IPS DF 4.7 (cell line): ENCODE measurements at regions not wholly inside any gene's neighbourhood (a gene's known extent, or its start where the extent isn't known, plus 50 kb on each side); places are given as distances from the start of the nearest gene placed in this dataset.

ENCODE experiments used
- DNase-seq: peaks from one replicate; pipeline ENCODE4 v3.0.0-alpha.2; 2013; ENCODE audit warnings: low spot score; ENCODE audit errors: extremely low read depth

GRCh38 chr4:37068580-37068979, 176.0 kb upstream of the NWD2 start:
- peak; percentile 38 for DNase-seq

DNA sequence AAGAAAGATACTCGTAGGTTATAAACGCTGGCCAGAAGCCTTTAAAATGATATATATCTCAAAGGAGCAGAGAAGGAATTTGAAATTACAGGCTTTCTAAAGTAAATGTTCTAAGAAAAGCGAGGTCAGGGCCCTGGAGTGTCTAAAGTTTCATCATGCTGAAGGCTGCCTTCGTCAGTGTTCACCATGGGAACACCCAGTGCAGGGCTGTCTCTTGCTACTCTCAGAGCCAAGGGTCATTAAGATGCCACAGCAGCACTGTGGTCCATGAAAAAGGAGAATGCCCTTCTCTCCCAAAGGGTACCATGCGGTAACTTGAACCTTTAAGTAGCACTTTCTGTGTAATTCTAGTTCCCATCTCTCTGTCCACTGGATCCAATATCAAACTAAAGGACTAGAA, 174.5 kb upstream of the NWD2 start:
- DNase-seq = no peak

DNA sequence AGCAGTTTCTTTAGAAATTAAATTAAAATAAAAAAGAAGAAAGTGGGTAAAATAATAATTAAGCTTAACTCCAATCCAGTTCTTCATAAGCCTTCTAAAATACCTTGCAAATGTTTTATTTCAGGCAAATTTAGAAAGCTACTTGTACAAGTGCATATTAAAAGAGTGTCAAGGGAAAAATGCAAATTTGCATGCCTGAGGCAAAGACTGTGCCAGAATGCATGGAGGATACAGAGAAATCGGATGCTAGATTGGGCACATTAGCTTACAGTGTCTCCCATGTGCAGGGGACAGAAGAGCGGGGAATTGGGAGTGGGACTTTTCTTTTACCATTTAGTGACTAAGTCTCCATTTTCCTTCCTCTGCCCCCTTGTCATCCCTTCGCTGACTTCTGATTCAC, 173.0 kb upstream of the NWD2 start:
- DNase-seq = no peak

GRCh38 chr4:37073226-37073840, 171.2 kb upstream of the NWD2 start:
- no peak for DNase-seq

DNA sequence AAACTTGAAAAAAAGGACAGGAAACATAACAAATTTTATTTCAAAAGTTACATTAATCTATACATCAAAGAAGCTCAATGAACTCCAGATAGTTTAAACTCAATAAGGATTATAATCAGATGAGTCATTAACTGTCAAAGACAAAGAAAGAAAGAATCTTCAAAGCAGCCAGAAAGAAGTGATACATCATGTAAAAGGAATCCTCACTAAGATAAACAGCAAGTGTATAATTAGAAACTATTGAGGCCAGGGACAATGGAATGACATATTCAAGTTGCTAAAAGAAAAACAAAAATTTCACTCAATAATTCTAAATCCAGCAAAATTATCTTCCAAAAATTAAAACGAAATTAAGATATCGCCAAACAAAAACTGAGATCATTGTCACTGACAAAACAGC, 161.6 kb upstream of the NWD2 start:
- DNase-seq = no peak

DNA sequence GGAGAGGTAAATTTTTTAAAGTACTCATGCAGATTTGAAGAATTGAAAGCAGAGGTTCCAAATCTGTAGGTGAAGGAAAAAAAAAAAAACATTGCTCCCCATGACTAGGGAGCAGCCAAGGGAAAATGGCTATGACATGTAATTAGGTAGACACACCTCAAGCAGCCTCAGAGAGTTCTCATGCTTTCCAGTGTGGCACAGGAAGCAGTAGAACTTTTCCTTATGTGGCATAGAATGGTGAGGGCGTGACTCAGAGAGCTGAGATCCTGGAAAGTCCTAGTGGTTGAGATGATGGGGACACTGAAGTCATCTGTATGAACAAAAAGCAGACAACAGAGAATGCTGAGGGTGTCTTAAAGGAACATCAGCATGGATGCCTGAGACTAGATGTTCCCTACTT, 148.6 kb upstream of the NWD2 start:
- no peak for DNase-seq

- no peak for DNase-seq
These were observed 143.4 kb upstream of the NWD2 start for GRCh38 chr4:37101182-37101581.

- no peak for DNase-seq
These were observed 142.9 kb upstream of the NWD2 start for GRCh38 chr4:37101686-37102085.

- no peak for DNase-seq
These were observed 134.8 kb upstream of the NWD2 start for GRCh38 chr4:37109756-37110155.

GRCh38 chr4:37124800-37125199, 119.7 kb upstream of the NWD2 start:
- DNase-seq = no peak

DNA sequence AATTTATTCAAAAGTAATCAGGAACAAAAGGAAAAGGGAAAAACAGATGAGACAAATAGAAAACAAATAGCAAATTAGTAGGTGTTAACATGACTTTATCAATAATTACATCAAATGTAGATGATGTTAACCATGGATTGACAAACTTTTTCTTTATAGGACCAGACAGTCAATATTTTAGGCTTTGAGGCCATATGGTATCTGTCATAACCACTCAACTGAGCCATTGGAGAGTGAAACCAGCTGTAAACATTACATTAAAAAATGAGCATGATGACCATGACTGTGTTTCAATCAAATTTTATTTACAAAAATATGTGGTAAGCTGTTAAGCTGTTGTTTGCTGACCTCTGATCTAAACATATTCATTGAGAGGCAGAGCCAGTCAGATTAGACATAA, 118.5 kb upstream of the NWD2 start:
- no peak for DNase-seq

- no peak for DNase-seq
These were observed 114.1 kb upstream of the NWD2 start for GRCh38 chr4:37130465-37130864.

DNA sequence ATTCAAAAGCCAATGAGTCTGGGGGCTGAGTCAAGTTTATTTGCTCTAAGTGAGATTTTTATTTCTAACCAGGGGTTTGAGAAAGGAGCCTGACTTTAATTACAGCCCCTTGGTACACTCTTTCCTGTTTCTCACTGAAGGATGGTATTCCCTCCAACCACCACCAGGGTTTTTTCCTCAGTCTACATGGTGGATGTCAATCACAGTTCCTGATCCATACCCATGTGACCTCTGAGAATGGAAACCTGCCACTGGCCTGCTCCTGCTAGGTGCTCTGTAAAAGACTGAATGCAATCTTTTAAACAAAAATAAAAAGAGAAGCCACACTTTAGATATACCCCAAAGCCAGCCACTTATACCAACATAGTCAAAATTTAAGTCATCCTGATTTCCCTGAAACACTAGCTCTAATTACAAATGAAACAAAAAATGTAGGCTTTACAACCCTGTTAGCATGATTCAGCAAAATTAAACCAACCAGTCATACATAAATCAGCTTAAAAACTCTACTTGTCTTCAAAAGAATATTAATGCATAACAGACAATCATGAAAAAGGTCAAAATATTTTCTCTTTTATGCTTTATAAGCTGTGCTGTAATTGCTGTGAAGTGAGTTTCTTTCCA, 112.1 kb upstream of the NWD2 start:
- peak; percentile 28 for DNase-seq

GRCh38 chr4:37132975-37133360, 111.6 kb upstream of the NWD2 start:
- DNase-seq = no peak

DNA sequence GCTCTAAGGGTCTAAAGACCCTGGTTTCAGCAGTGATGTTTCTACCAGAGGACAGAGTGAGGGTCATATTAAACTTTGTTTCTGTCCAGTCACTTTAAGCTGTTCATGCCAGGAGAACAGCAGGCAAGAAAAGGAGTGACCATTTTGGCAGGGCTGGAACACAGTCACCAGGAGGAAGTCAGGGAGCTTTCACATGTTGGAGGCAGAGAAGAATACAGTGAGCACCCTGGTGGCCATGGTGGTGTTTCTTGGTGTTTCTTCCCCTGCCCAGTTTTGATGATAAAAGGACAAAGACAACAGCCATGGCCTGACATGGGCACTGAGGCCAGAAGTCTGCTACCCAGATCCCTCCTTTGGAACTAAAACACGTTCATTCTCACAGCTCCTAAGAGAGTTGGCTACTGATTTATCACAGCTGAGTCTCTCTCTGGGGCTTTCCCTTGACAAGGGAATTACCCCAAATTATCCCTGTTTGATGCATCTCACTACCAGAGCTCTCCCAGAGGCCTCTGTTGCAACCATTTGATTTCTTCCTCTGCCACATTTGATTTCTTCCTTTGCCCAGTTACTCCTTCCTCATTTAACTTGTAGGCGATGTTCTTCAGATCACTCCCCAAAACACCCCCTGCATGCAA, 106.4 kb upstream of the NWD2 start:
- DNase-seq = no peak

- DNase-seq = no peak
These were observed 105.8 kb upstream of the NWD2 start for GRCh38 chr4:37138789-37139188.

DNA sequence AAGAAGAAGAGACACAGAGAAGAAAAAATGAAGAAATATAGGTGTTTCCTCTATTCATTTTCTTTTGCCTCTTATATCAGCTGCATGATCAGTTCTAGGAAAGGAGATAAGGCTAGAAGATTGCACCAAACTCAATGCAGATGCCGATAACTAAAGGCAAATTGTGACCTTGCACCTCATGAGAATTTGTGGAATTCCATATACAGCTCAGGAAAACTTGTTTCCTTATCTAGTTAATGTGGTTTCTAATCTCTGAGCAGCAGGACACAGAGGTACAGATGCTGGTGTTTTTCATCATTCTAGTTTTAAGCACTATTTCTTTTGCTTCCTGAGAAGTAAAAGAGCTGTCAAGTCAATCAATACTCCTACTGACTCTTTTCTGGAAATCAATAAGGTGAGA, 104.6 kb upstream of the NWD2 start:
- DNase-seq = no peak

GRCh38 chr4:37146260-37146659, 98.3 kb upstream of the NWD2 start:
- no peak for DNase-seq

- DNase-seq = no peak
These were observed 86.9 kb upstream of the NWD2 start for GRCh38 chr4:37157476-37158167.

DNA sequence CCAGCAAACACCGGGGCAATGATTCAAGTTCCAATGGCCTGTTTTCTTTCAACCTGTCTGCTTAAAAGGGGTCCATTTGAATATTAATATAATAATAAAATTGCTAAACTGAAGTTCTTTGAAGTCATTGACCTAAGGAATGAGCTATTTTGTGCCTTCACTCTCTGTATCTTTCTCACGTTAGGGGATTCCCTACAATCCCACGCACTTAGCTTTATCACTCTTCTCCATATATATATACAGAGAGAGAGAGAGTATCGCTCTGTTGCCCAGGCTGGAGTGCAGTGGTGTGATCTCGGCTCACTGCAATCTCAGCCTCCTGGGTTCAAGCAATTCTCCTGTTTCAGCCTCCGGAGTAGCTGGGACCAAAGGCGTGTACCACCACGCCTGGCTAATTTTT, 83.9 kb upstream of the NWD2 start:
- no peak for DNase-seq

- no peak for DNase-seq
These were observed 78.7 kb upstream of the NWD2 start for GRCh38 chr4:37165844-37166243.

DNA sequence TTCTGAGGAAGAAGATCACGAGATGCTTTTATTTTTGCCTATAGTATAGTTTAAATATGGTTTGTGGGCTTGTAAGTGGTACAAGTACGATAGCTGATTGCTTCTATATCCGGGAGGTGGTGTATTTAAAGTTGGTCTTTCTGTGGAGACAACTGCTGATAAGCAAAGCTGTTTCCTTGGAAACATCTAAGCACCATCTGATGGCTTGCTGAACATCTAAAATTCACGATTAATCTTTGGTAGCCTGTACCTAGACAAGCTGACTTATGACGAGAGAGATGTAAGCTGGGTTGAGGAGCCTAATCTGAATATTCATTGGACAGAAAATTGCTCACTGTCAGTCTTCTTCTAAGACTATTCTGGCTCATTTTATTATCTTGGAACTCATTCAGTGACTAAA, 74.6 kb upstream of the NWD2 start:
- DNase-seq = no peak

DNA sequence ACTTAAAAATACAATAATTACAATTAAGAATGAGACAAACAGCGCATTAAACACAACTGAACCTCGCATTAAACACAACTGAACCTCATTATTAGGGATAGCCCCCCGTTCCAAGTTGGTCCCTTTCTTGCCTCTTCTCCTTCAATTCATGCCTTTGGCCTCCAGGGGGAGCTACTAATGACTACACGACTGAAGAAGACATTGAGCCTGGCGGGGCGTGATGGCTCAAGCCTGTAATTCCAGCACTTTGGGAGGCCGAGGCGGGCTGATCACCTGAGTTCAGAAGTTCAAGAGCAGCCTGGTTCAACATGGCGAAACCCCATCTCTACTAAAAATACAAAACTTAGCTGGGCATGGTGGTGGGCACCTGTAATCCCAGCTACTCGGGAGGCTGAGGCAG, 56.4 kb upstream of the NWD2 start:
- DNase-seq = peak; percentile 2
